ENCODE measurements at regions not wholly inside any gene's neighbourhood (a gene's known extent, or its start where the extent isn't known, plus 50 kb on each side); places are given as distances from the start of the nearest gene placed in this dataset.

- TF ChIP-seq CTCF (conservative IDR thresholded peaks at IDR 0.05; ENCODE audit: low read depth, low read length), result no peak
- no peak overlapping the region for H3K4me3 ChIP-seq (ENCODE audit: low read depth, low read length)
- DNase-seq (ENCODE audit: low read depth), result no peak
These were observed 87.0 kb upstream of the TRPC3 start for GRCh38 chr4:122038896-122039295.

- no peak overlapping the region for H3K4me3 ChIP-seq (ENCODE audit: low read depth, low read length)
- no peak for TF ChIP-seq CTCF (conservative IDR thresholded peaks at IDR 0.05; ENCODE audit: low read depth, low read length)
- DNase-seq (ENCODE audit: low read depth), result no peak
These were observed 82.8 kb upstream of the TRPC3 start for GRCh38 chr4:122034619-122035018.

- TF ChIP-seq CTCF (conservative IDR thresholded peaks at IDR 0.05; ENCODE audit: low read depth, low read length), result no peak
- no peak overlapping the region for H3K4me3 ChIP-seq (ENCODE audit: low read depth, low read length)
- no peak for DNase-seq (ENCODE audit: low read depth)
These were observed 75.3 kb upstream of the TRPC3 start for GRCh38 chr4:122027203-122027602.

GRCh38 chr4:122017296-122017695, 65.4 kb upstream of the TRPC3 start:
- peak; percentile 7 for DNase-seq (ENCODE audit: low read depth)
- no peak for TF ChIP-seq CTCF (conservative IDR thresholded peaks at IDR 0.05; ENCODE audit: low read depth, low read length)
- no peak overlapping the region for H3K4me3 ChIP-seq (ENCODE audit: low read depth, low read length)

- DNase-seq (ENCODE audit: low read depth), result no peak
- no peak overlapping the region for H3K4me3 ChIP-seq (ENCODE audit: low read depth, low read length)
- no peak for TF ChIP-seq CTCF (conservative IDR thresholded peaks at IDR 0.05; ENCODE audit: low read depth, low read length)
These were observed 63.3 kb upstream of the TRPC3 start for GRCh38 chr4:122015203-122015602.

GRCh38 chr4:122012735-122013134, 60.9 kb upstream of the TRPC3 start:
- DNase-seq (ENCODE audit: low read depth), result peak; percentile 51
- no peak for TF ChIP-seq CTCF (conservative IDR thresholded peaks at IDR 0.05; ENCODE audit: low read depth, low read length)

GRCh38 chr4:122010610-122011009, 58.8 kb upstream of the TRPC3 start:
- no peak for TF ChIP-seq CTCF (conservative IDR thresholded peaks at IDR 0.05; ENCODE audit: low read depth, low read length)
- no peak overlapping the region for H3K4me3 ChIP-seq (ENCODE audit: low read depth, low read length)
- DNase-seq (ENCODE audit: low read depth), result peak; percentile 72

More at GRCh38 chr4:122012735-122013134, 60.9 kb upstream of the TRPC3 start:
- no peak overlapping the region for H3K4me3 ChIP-seq (ENCODE audit: low read depth, low read length)
